ENCODE measurements at regions not wholly inside any gene's neighbourhood (a gene's known extent, or its start where the extent isn't known, plus 50 kb on each side); places are given as distances from the start of the nearest gene placed in this dataset.

DNA sequence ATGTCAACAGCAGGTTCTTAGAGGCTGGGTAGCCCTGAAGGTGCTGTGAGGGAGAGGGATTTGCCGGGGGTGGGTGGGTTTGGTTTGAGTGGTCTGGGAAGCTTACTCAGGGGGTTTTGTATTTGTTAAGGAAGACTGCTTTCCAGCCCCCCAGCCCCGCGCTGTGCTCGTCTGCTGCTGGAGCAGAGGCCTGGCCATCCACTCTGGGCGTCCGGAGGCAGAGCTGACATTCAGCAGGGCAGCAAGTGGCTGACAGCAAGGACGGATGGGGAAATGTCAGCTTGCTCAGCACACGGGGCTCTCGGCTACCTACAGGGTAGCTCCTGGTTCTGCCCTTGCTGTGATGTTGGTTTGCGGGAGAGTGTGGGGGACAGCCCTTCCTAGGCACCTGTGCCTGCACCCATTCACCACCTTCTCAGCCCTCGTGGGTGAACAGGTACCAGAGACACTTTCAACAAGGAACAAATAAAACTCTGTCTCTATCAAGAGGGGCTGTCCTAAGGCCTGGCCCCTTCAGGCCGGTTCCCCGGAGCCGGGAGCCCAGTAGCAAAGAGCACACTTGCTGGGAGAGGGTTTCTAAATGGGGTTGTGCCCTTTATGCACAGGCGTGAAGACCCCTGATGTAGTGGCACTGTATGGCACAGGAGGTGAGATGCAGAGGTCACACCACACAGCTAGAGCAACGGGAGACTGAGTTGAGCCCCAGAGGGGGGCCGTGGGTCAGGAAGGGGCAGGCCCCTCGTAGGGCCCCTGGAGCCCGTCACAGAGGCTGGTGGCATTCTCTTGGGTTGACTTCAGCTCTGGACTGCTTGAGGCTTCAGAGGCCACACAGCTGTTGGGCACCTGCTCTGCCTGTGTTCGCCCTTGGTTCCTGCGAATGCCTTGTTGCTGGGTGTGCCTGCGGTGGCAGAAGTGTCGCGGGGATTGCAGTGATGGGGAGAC, 72.2 kb upstream of the SHH start:
- peak overlapping the region; percentile 86 to 91; a peak in 1 of 4 replicates for H4K8ac ChIP-seq (ENCODE audit: low read depth in 2 of 2, low read length in 2 of 2)
- H3K36me3 ChIP-seq (ENCODE audit: control insufficient read depth, insufficient read depth, low read length) = no peaks in the 10 kb centered on the region
- H4K20me1 ChIP-seq (ENCODE audit: insufficient read depth, low read length) = no peaks in the 10 kb centered on the region
- DNase-seq (no peak), ATAC-seq (ENCODE audit: low read depth) (no peak)
- H3K4me3 ChIP-seq (ENCODE audit: insufficient read depth, low read depth, low read length) = no peak overlapping the region
- ChIA-PET POLR2A (ENCODE audit: unreplicated experiment) (no interaction called here), CTCF (no interaction called here)
- H2AK5ac ChIP-seq (ENCODE audit: low read depth, low read length) = no peak overlapping the region
- H3K9ac ChIP-seq (ENCODE audit: low read depth, low read length) = no peak overlapping the region
- H3K9me3 ChIP-seq (ENCODE audit: control insufficient read depth, insufficient read depth, low read length) = peaks cover 18% of the 10 kb centered on the region
- H3K4me2 ChIP-seq (ENCODE audit: low read depth, low read length) = no peak overlapping the region
- no peak overlapping the region for H3K18ac ChIP-seq (ENCODE audit: low read depth, low read length)
- BruUV-seq (replicated peaks) = no TSS peak
- H3K23ac ChIP-seq (ENCODE audit: low read depth, low read length) = no peak overlapping the region
- H3K14ac ChIP-seq (replicated peaks; ENCODE audit: low read depth, low read length) = no peak overlapping the region
- peak overlapping the region; percentile 79 for H3K4ac ChIP-seq (ENCODE audit: low read depth, low read length)
- H2BK15ac ChIP-seq (ENCODE audit: low read depth, low read length) = no peak overlapping the region; the same call in 2 of the 3 replicates
- H2BK5ac ChIP-seq (ENCODE audit: low read depth, low read length, poor library complexity, severe bottlenecking) = peak overlapping the region; percentile 62
- H3K4me1 ChIP-seq (ENCODE audit: control insufficient read depth, insufficient read depth, low read length) = peaks cover 14% of the 10 kb centered on the region
- no peaks in the 10 kb centered on the region for H3K27me3 ChIP-seq (ENCODE audit: control insufficient read depth, insufficient read depth, low read length)
- H2BK120ac ChIP-seq (ENCODE audit: low read depth, low read length) = peak overlapping the region; percentile 80; the same call in 1 of the 2 replicates
- peak overlapping the region; percentile 78 for H2AK9ac ChIP-seq (replicated peaks; ENCODE audit: low read depth, low read length, poor library complexity)
- no peak overlapping the region; the same call in 1 of the 2 replicates for H3K27ac ChIP-seq (ENCODE audit: insufficient read depth, low read length)
- H3K79me1 ChIP-seq (ENCODE audit: low read depth in 1 of 2, low read length in 2 of 2) = no peaks in the 10 kb centered on the region
- H3K56ac ChIP-seq (ENCODE audit: extremely low read depth, insufficient read depth, low read length) = no peak overlapping the region
- in situ Hi-C loops (cut with MboI; ENCODE audit: low sequenced_read_pairs) (no loop called here), intact Hi-C loops (cut with micrococcal nuclease) (no loop called here), dilution Hi-C loops (cut with HindIII; ENCODE audit: low sequenced_read_pairs, unreplicated experiment) (no loop called here)
- H3K9me1 ChIP-seq (ENCODE audit: insufficient read depth, low read length) = no peaks in the 10 kb centered on the region
- H2BK20ac ChIP-seq (ENCODE audit: low read depth, low read length) = 0 out of 2 replicates have a peak overlapping the region, but pooled peaks have one; percentile 80
- WGBS, 2 experiments (ENCODE audit: extremely low coverage in 2 of 2, insufficient read length in 1 of 2) = 77% methylated on average over 7 of the region's 24 CpGs; no CpG with 5 or more reads in 1 of the 2 experiments
- peak overlapping the region; percentile 93 for H4K91ac ChIP-seq (ENCODE audit: insufficient read depth, low read depth, low read length)
- no peak overlapping the region for H2AFZ ChIP-seq (replicated peaks; ENCODE audit: low read length, poor library complexity)
- H4K5ac ChIP-seq (ENCODE audit: low read depth, low read length) = peak overlapping the region; percentile 9; the same call in 1 of the 2 replicates
- TF ChIP-seq RFX5 (IDR thresholded peaks at IDR 0.05; ENCODE audit: low read depth, low read length) = no peak
- TF ChIP-seq MAFK (IDR thresholded peaks at IDR 0.05; ENCODE audit: low read depth, low read length) = no peak
- TF ChIP-seq, protein P1, sequence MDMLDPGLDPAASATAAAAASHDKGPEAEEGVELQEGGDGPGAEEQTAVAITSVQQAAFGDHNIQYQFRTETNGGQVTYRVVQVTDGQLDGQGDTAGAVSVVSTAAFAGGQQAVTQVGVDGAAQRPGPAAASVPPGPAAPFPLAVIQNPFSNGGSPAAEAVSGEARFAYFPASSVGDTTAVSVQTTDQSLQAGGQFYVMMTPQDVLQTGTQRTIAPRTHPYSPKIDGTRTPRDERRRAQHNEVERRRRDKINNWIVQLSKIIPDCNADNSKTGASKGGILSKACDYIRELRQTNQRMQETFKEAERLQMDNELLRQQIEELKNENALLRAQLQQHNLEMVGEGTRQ (IDR thresholded peaks at IDR 0.05; ENCODE audit: low read depth, low read length) = no peak
- TF ChIP-seq FOS (IDR thresholded peaks at IDR 0.05; ENCODE audit: low read depth, low read length) = no peak
- TF ChIP-seq, protein P2, sequence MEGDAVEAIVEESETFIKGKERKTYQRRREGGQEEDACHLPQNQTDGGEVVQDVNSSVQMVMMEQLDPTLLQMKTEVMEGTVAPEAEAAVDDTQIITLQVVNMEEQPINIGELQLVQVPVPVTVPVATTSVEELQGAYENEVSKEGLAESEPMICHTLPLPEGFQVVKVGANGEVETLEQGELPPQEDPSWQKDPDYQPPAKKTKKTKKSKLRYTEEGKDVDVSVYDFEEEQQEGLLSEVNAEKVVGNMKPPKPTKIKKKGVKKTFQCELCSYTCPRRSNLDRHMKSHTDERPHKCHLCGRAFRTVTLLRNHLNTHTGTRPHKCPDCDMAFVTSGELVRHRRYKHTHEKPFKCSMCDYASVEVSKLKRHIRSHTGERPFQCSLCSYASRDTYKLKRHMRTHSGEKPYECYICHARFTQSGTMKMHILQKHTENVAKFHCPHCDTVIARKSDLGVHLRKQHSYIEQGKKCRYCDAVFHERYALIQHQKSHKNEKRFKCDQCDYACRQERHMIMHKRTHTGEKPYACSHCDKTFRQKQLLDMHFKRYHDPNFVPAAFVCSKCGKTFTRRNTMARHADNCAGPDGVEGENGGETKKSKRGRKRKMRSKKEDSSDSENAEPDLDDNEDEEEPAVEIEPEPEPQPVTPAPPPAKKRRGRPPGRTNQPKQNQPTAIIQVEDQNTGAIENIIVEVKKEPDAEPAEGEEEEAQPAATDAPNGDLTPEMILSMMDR (conservative IDR thresholded peaks at IDR 0.05; ENCODE audit: low read depth, low read length) = no peak
- TF ChIP-seq CEBPB (IDR thresholded peaks at IDR 0.05; ENCODE audit: low read depth, low read length) = no peak
- TF ChIP-seq RCOR1 (IDR thresholded peaks at IDR 0.05; ENCODE audit: insufficient replicate concordance, low read length) = no peak
- TF ChIP-seq, protein P3, sequence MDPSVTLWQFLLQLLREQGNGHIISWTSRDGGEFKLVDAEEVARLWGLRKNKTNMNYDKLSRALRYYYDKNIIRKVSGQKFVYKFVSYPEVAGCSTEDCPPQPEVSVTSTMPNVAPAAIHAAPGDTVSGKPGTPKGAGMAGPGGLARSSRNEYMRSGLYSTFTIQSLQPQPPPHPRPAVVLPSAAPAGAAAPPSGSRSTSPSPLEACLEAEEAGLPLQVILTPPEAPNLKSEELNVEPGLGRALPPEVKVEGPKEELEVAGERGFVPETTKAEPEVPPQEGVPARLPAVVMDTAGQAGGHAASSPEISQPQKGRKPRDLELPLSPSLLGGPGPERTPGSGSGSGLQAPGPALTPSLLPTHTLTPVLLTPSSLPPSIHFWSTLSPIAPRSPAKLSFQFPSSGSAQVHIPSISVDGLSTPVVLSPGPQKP (IDR thresholded peaks at IDR 0.05; ENCODE audit: borderline replicate concordance, low read depth, low read length) = no peak
- TF ChIP-seq MAZ (IDR thresholded peaks at IDR 0.05; ENCODE audit: borderline replicate concordance, low read depth, low read length) = no peak
- TF ChIP-seq NFE2L2 (IDR thresholded peaks at IDR 0.05; ENCODE audit: low read depth, low read length) = no peak
- no peak for TF ChIP-seq RAD21 (IDR thresholded peaks at IDR 0.05; ENCODE audit: low read length)
- TF ChIP-seq POLR2A (IDR thresholded peaks at IDR 0.05; ENCODE audit: low read depth, low read length) = no peak
- no peak for TF ChIP-seq MXI1 (IDR thresholded peaks at IDR 0.05; ENCODE audit: borderline replicate concordance, low read depth, low read length)
- no peak for TF ChIP-seq CHD1 (IDR thresholded peaks at IDR 0.05; ENCODE audit: low read depth, low read length)
